NT2/D1 (cell line): ENCODE measurements at regions not wholly inside any gene's neighbourhood (a gene's known extent, or its start where the extent isn't known, plus 50 kb on each side); places are given as distances from the start of the nearest gene placed in this dataset.

Source experiments
- DNase-seq: peaks from one replicate; pipeline ENCODE4 v3.0.0-alpha.2; 2011; ENCODE audit warnings: low read depth, low spot score
- H3K27me3 ChIP-seq: 2 replicates; pipeline ENCODE4 v1.6.0; 2011; ENCODE audit warnings: mild to moderate bottlenecking; ENCODE audit not compliant: insufficient read length, insufficient read depth
- H3K36me3 ChIP-seq: 2 replicates; pipeline ENCODE4 v1.6.1; 2011; ENCODE audit warnings: mild to moderate bottlenecking, low read length, mixed read lengths; ENCODE audit not compliant: insufficient read depth, insufficient read length
- H3K4me1 ChIP-seq: 2 replicates; pipeline ENCODE4 v1.5.1; 2011; ENCODE audit not compliant: insufficient read depth, insufficient read length
- H3K4me3 ChIP-seq: 2 replicates; pipeline ENCODE4 v1.5.1; 2011; ENCODE audit warnings: low read depth; ENCODE audit not compliant: insufficient read length
- H3K9ac ChIP-seq: 2 replicates; pipeline ENCODE4 v1.6.0; 2011; ENCODE audit warnings: low read depth; ENCODE audit not compliant: insufficient read length
- H3K9me3 ChIP-seq: 2 replicates; pipeline ENCODE4 v1.5.1; 2011; ENCODE audit warnings: mild to moderate bottlenecking, low read length; ENCODE audit not compliant: insufficient read depth
- SUZ12 ChIP-seq: IDR thresholded peaks from 2 replicates; pipeline ENCODE4 v1.6.1; 2011; ENCODE audit not compliant: insufficient read length, insufficient read depth; ENCODE audit errors: extremely low read depth
- YY1 ChIP-seq: IDR thresholded peaks from 2 replicates; pipeline ENCODE4 v1.6.1; 2011; ENCODE audit not compliant: insufficient read length, insufficient read depth
- ZNF274 ChIP-seq: IDR thresholded peaks from 2 replicates; pipeline ENCODE4 v1.6.1; 2011; ENCODE audit warnings: mild to moderate bottlenecking, low read depth, low read length

DNA sequence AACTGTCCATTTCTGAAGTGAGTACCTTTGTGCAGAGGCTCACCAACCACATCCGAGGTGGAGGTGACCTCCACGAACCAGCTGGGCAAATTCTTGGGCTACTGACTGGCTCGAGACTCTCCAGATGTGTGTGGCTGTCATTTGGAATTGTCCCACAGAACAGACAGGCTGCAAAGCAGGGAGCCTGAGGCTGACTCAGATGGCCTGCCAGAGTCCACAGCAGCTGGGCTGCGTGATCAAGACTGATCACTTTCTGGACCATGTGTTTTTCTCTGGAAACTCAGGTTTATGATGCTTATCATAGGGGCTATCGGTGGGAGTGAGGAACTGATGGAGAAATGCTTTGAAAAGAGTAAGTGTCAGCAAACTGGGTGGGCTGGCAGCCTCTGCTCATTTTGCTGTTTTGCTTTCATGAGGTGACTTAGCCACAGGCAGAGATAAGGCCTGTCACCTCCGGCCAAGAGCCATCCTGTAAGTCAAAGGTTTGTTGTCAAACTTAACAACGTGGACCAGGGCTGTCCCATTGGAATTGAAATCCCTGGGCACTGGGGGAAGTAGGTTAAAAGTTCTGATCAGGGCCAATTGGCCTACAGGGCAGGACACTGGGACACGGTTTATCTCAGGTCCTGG lies 120.4 kb downstream of the LIPG start:
- H3K9me3 ChIP-seq: no peaks in the 10 kb centered on the region
- no peak for TF ChIP-seq YY1
- TF ChIP-seq ZNF274: no peak
- no peak for TF ChIP-seq SUZ12

DNA sequence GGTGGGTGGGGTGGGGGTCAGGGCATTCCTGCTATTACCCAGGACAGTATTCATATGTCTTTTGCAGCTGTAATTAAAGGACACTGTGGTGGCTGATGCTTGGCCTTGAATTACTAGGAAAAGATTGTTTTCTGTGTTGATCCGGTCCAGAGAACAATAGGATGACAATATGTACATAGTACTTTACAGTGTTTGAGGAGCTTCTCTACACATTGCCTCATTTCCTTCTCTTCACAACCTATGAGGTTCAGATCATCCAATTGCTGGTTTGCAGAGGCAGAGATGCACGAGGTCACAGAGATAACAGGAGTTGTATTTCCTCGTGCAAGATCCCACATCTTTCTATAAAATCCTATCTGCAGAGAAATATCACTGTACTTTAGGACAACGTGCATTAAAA lies 119.5 kb downstream of the LIPG start:
- DNase-seq: no peak
- no peaks in the 10 kb centered on the region for H3K36me3 ChIP-seq
- H3K9ac ChIP-seq: no peak overlapping the region
- no peaks in the 10 kb centered on the region for H3K9me3 ChIP-seq
- TF ChIP-seq ZNF274 (no peak), SUZ12 (no peak), YY1 (no peak)
- H3K4me3 ChIP-seq: no peak overlapping the region
- H3K4me1 ChIP-seq: no peaks in the 10 kb centered on the region
- no peaks in the 10 kb centered on the region for H3K27me3 ChIP-seq

More for the DNA sequence above, 120.4 kb downstream of the LIPG start:
- Histone ChIP-seq H3K4me1 (no peaks in the 10 kb centered on the region), H3K36me3 (no peaks in the 10 kb centered on the region), H3K27me3 (no peaks in the 10 kb centered on the region), H3K9ac (no peak overlapping the region), H3K4me3 (no peak overlapping the region)
- DNase-seq: no peak

DNA sequence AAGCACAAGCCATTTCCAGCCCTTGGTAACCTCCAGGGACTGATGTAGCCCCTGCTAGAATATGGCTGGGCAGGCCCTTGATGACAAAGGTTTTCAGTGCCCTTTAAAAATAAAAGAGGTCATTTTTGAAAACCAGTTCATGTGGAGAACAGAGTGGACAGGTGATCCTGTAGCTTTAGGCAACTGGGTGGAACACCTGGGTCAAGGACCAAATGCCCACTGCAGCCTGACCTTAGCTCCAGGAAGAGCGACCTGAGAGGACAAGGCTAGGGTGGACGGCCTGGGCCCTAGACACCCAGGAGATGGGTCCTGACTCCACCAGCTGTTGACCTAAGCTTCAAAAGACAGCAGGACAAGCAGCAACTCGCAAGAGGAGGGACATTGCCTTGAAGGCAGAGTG lies 116.6 kb downstream of the LIPG start:
- no peaks in the 10 kb centered on the region for H3K4me1 ChIP-seq
- DNase-seq: no peak
- no peak overlapping the region for H3K9ac ChIP-seq
- H3K9me3 ChIP-seq: no peaks in the 10 kb centered on the region
- H3K27me3 ChIP-seq: no peaks in the 10 kb centered on the region
- H3K36me3 ChIP-seq: no peaks in the 10 kb centered on the region
- TF ChIP-seq SUZ12 (no peak), ZNF274 (no peak), YY1 (no peak)
- no peak overlapping the region for H3K4me3 ChIP-seq

GRCh38 chr18:49677762-49678413 lies 116.0 kb downstream of the LIPG start:
- no peaks in the 10 kb centered on the region for H3K36me3 ChIP-seq
- no peak overlapping the region for H3K9ac ChIP-seq
- no peak overlapping the region for H3K4me3 ChIP-seq
- TF ChIP-seq SUZ12: no peak
- no peak for TF ChIP-seq YY1
- TF ChIP-seq ZNF274: no peak
- DNase-seq: no peak
- H3K9me3 ChIP-seq: no peaks in the 10 kb centered on the region
- H3K27me3 ChIP-seq: no peaks in the 10 kb centered on the region
- H3K4me1 ChIP-seq: no peaks in the 10 kb centered on the region

- TF ChIP-seq SUZ12 (no peak), YY1 (no peak), ZNF274 (no peak)
- Histone ChIP-seq H3K4me3 (no peak overlapping the region), H3K9me3 (no peaks in the 10 kb centered on the region), H3K27me3 (no peaks in the 10 kb centered on the region), H3K4me1 (no peaks in the 10 kb centered on the region), H3K9ac (no peak overlapping the region), H3K36me3 (no peaks in the 10 kb centered on the region)
- DNase-seq: no peak
Observed at GRCh38 chr18:49677081-49677480, 115.2 kb downstream of the LIPG start.

GRCh38 chr18:49673281-49673680 lies 111.4 kb downstream of the LIPG start:
- H3K9me3 ChIP-seq: no peaks in the 10 kb centered on the region
- no peak overlapping the region for H3K4me3 ChIP-seq
- H3K36me3 ChIP-seq: no peaks in the 10 kb centered on the region
- H3K4me1 ChIP-seq: no peaks in the 10 kb centered on the region
- no peak for DNase-seq
- no peak overlapping the region for H3K9ac ChIP-seq
- no peaks in the 10 kb centered on the region for H3K27me3 ChIP-seq
- TF ChIP-seq ZNF274 (no peak), YY1 (no peak), SUZ12 (no peak)

DNA sequence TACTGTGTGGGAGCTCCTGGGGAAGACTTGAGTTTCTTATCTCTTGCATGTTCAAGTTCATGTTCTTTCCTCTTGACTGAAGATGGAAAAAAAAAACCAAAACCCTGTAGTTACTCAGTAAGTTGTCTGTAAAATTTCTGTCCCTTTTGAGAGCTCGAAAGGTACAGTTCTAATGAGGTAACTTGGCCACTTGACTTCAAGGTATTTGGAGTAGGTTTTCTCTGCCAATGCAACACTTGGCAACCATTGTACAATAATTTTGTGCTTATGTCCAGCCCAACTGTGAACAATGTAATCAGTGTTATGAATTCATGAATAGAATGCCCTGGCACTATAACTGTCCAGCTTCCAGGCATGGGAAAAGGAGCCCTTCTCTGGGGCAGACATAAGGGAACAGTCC lies 111.0 kb downstream of the LIPG start:
- no peaks in the 10 kb centered on the region for H3K36me3 ChIP-seq
- TF ChIP-seq SUZ12 (no peak), YY1 (no peak)
- H3K9ac ChIP-seq: no peak overlapping the region
- no peak overlapping the region for H3K4me3 ChIP-seq
- no peaks in the 10 kb centered on the region for H3K4me1 ChIP-seq
- H3K9me3 ChIP-seq: no peaks in the 10 kb centered on the region
- H3K27me3 ChIP-seq: no peaks in the 10 kb centered on the region
- no peak for DNase-seq
